Heart right ventricle (tissue), 16 donors: ENCODE measurements at regions not wholly inside any gene's neighbourhood (a gene's known extent, or its start where the extent isn't known, plus 50 kb on each side); places are given as distances from the start of the nearest gene placed in this dataset.

Source experiments
- ATAC-seq, 8 donors: fragments of 200-7000 bp; cut with Tn5 transposase; one replicate each; pipeline ENCODE4 v1.9.1; 2020; ENCODE audit warnings: mild to moderate bottlenecking in 8 of 8, moderate library complexity in 8 of 8, moderate number of reproducible peaks in 1 of 8
- DNase-seq, 2 donors: peaks; one replicate each; pipeline ENCODE4 v3.0.0-alpha.2; 2020
- H3K27ac ChIP-seq, 10 donors: fragments of 200-600 bp; sonication (generic) in 2 of 10; one replicate each; pipeline versions ENCODE4 v1.5.0 to v1.8.0; 2020 to 2022; ENCODE audit warnings: mild to moderate bottlenecking in 3 of 10
- H3K27me3 ChIP-seq, 7 donors: fragments of 200-600 bp; one replicate each; pipeline ENCODE4 v1.8.0; 2021 to 2022; ENCODE audit warnings: mild to moderate bottlenecking in 2 of 7
- H3K36me3 ChIP-seq, 9 donors: fragments of 200-600 bp; sonication (generic) in 1 of 9; one replicate each; pipeline versions ENCODE4 v1.5.0 to v1.8.0; 2020 to 2022; ENCODE audit warnings: mild to moderate bottlenecking in 2 of 9
- H3K4me1 ChIP-seq, 9 donors: fragments of 200-600 bp; sonication (generic) in 1 of 9; one replicate each; pipeline versions ENCODE4 v1.5.0 to v1.8.0; 2020 to 2022; ENCODE audit warnings: mild to moderate bottlenecking in 4 of 9
- H3K4me3 ChIP-seq, 10 donors: fragments of 200-600 bp; sonication (generic) in 2 of 10; one replicate each; pipeline versions ENCODE4 v1.5.0 to v1.8.0; 2020 to 2022; ENCODE audit warnings: mild to moderate bottlenecking in 7 of 10, moderate library complexity in 2 of 10
- H3K9me3 ChIP-seq, 11 donors: fragments of 200-600 bp in 10 of 11; sonication (generic) in 2 of 11; one replicate each; pipeline versions ENCODE4 v1.5.0 to v1.8.0; 2013 to 2022; ENCODE audit warnings: mild to moderate bottlenecking in 2 of 11, control low read depth in 1 of 11, moderate library complexity in 1 of 11
- whole genome bisulfite sequencing, 2 donors: extraction: QIAGEN DNeasy Blood & Tissue Kit; methylation state at CpG; one replicate each; pipeline ENCODE4 v1.1.7; 2013; ENCODE audit warnings: inconsistent platforms in 1 of 2; 5-methylcytosine and 5-hydroxymethylcytosine counted together
- intact Hi-C, 10 donors: fragments of 100-400 bp; cut with DNase I; formaldehyde crosslinking; loops; one replicate each; pipeline versions ENCODE4 v1.11.1 to v1.14.2; 2022
- TF ChIP-seq, protein P1 (sequence below), 9 donors: fragments of 200-600 bp; sonication (generic) in 2 of 9; IDR thresholded peaks; one replicate each; pipeline versions ENCODE4 v1.5.0 to v1.8.0; 2021 to 2022; ENCODE audit warnings: antibody characterized with exemption in 9 of 9, mild to moderate bottlenecking in 5 of 9, moderate library complexity in 1 of 9
- donor health status: Arrhythmogenic right ventricular cardiomyopathy.
- donor health status: ischemic (EF 13 %, LVEDD 7.1; RV severe dilation, severe dysfunction).
- donor health status: healthy with polysubstance abuse.
- donor health status: DM: no; HTN: yes; CAD: no.
- donor health status: DM: no; HTN: no; CAD: no.
- donor health status: ischemic (EF 25% LVEDD 6.9; RV normal size, moderate dysfunction).
- donor health status: ischemic (EF 25% LVEDD 5.7; RV mildly dilated, moderate dysfunction).
- donor health status: healthy.
- donor health status: DM: yes; HTN: yes; CAD: no.
- donor health status: Ischemic cardiomyopathy.
- donor health status: ischemic (EF 35%, LVEDD 5.7; RV mildly dilated, moderate dysfunction).
- donor health status: nonischemic (EF 11% LVEDD 7.7; RV severe dilation, severe dysfunction).
- donor health status: DM: yes; HTN: yes; CAD: no.
- donor health status: PGD.
- donor health status: ischemic (EF 29% LVEDD 5.4; RV normal size, mild dysfunction).
- donor health status: nonischemic (EF 23%, LVEDD 6.1; RV moderate dilation, normal function).

DNA sequence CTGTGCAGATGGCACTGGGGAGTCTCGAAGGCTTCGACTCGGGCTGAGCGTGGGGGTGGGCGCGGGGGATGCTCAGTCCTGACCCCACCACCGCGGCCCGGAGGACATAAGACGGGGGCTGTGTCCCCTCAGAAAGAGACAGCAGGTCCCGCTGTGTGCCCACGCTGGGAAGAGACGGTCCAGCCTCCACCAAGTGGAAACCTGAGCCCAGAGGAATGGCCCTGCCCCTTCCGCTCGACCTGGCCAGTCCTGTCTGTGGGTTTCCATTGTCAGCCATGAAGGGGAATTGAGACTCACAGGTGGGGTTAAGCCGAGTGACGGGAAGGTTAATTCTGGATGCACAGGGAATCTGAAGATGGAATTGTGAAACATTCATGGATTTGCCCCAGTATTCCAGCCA is 442.7 kb downstream of the PREX1 start:
- Histone ChIP-seq H3K4me1 (no peaks in the 10 kb centered on the region), H3K27me3 (peaks cover 0 to 18% (median 0%) of the 10 kb centered on the region in 7 donors), H3K9me3 (no peaks in the 10 kb centered on the region), H3K4me3 (no peak overlapping the region), H3K27ac (no peak overlapping the region), H3K36me3 (no peaks in the 10 kb centered on the region)
- TF ChIP-seq, protein P1, sequence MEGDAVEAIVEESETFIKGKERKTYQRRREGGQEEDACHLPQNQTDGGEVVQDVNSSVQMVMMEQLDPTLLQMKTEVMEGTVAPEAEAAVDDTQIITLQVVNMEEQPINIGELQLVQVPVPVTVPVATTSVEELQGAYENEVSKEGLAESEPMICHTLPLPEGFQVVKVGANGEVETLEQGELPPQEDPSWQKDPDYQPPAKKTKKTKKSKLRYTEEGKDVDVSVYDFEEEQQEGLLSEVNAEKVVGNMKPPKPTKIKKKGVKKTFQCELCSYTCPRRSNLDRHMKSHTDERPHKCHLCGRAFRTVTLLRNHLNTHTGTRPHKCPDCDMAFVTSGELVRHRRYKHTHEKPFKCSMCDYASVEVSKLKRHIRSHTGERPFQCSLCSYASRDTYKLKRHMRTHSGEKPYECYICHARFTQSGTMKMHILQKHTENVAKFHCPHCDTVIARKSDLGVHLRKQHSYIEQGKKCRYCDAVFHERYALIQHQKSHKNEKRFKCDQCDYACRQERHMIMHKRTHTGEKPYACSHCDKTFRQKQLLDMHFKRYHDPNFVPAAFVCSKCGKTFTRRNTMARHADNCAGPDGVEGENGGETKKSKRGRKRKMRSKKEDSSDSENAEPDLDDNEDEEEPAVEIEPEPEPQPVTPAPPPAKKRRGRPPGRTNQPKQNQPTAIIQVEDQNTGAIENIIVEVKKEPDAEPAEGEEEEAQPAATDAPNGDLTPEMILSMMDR (IDR thresholded peaks at IDR 0.05), result no peak
- DNase-seq, result no peak
- peak in 1 of 8 donors; percentile 36 for ATAC-seq
- WGBS, 2 donors, result 75 to 79% methylated on average over 17 of the region's 17 CpGs
- intact Hi-C loops, result no loop called here

DNA sequence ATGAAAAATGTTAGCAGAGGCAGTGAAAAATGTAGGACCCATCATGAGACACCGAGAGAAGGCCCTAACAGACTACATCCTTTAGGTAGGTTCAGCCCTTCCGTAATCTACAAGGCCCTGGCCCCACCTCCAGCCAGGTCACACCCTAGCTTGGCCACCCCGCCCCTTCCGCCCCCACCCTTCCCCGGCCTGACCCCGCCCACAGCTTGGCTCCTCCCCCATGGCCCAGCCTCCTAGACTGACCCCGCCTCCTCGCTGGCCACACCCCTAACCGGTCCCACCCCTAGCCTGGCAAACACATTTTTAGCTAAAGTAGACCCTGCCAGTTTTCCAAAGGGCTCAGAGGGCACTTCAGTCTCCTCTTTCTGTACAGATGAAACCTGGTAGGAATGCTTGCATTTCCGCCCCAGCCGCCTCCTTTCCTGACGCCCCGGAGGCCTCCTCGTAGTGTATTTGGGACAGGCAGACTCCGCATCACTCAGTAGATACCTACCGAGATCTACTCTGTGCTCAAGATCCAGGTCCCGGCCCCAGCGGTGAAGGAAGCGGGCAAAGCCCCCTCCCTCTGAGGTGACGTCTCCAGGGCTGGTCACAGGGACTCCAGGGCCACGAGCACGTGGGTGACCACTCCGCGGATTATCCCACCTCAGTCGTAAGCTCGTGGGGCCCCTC is 443.5 kb downstream of the PREX1 start:
- H3K4me1 ChIP-seq, result no peaks in the 10 kb centered on the region
- DNase-seq, result no peak
- H3K4me3 ChIP-seq, result no peak overlapping the region
- no peaks in the 10 kb centered on the region for H3K9me3 ChIP-seq
- intact Hi-C loops, result no loop called here
- 68 to 70% methylated on average over 25 to 26 of the region's 26 CpGs for WGBS, 2 donors
- H3K36me3 ChIP-seq, result no peaks in the 10 kb centered on the region
- ATAC-seq, result peak in 1 of 8 donors; percentile 44
- peaks cover 0 to 18% (median 0%) of the 10 kb centered on the region in 7 donors for H3K27me3 ChIP-seq
- TF ChIP-seq, protein P1 (IDR thresholded peaks at IDR 0.05), result no peak
- no peak overlapping the region for H3K27ac ChIP-seq

DNA sequence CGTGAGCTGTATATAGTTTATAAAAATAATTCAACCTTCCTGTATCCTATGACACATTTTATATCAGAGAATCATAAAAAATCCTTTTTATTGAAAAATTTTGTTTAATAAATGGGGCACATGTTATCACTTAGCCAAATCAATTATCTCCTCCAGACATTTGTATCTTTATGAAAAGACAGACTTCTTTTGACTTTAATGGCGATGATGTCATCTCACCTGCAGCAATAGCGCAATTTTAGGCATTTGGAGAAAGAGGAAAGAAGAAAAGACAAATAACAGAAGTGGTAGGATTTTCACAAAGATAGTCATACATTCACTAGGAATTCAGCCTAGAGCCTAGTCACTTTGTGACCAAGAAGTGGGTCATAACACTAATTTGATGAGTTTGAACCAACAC is 444.5 kb downstream of the PREX1 start:
- ATAC-seq (no peak), DNase-seq (no peak)
- Histone ChIP-seq H3K36me3 (no peaks in the 10 kb centered on the region), H3K4me1 (no peaks in the 10 kb centered on the region), H3K27ac (no peak overlapping the region), H3K27me3 (peaks cover 0 to 18% (median 0%) of the 10 kb centered on the region in 7 donors), H3K9me3 (no peaks in the 10 kb centered on the region), H3K4me3 (no peak overlapping the region)
- WGBS, 2 donors, result 95 to 99% methylated on average over 3 of the region's 3 CpGs
- intact Hi-C loops, result no loop called here
- TF ChIP-seq, protein P1 (IDR thresholded peaks at IDR 0.05), result no peak

DNA sequence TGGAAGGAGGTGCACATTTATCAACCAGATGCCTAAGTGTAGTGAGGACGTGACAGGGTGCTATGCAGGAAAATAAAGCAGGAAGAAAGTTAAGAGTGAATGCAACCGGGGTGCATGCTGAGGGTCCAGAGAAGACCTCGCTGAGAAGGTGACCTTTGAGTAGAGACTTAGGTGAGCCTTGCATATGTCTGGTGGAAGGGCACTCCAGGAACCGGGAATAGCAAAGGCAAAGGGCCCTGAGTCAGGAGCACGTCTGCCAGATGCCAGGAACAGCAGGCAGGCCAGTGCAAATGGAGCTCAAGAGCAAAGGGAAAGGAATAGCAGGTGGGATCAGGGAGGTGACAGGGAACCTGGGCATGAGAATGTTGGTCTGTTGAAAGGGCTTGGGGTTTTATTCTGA is 445.5 kb downstream of the PREX1 start:
- 91 to 94% methylated on average over 5 of the region's 5 CpGs for WGBS, 2 donors
- Histone ChIP-seq H3K9me3 (no peaks in the 10 kb centered on the region), H3K27me3 (peaks cover 0 to 20% (median 0%) of the 10 kb centered on the region in 7 donors), H3K4me1 (no peaks in the 10 kb centered on the region), H3K4me3 (no peak overlapping the region), H3K36me3 (no peaks in the 10 kb centered on the region), H3K27ac (no peak overlapping the region)
- no peak for DNase-seq
- no peak for ATAC-seq
- intact Hi-C loops, result no loop called here
- TF ChIP-seq, protein P1 (IDR thresholded peaks at IDR 0.05), result no peak
